ELR (cell line): ENCODE measurements at regions not wholly inside any gene's neighbourhood (a gene's known extent, or its start where the extent isn't known, plus 50 kb on each side); places are given as distances from the start of the nearest gene placed in this dataset.
A peak's percentile ranks its signal among the peaks of the same experiment; 100 is the strongest.
"Not testable (repeated sequence)": the region's sequence is repeated elsewhere in the genome, so short reads cannot be mapped to it uniquely, and the experiment has no call there.

ENCODE experiments used
- DNase-seq: peaks from one replicate; pipeline ENCODE4 v3.0.0-alpha.2; 2015; ENCODE audit warnings: low read depth

GRCh38 chr7:45267262-45267661 is 109.7 kb downstream of the RAMP3 start:
- peak; percentile 11 for DNase-seq

- no peak for DNase-seq
Measured at GRCh38 chr7:45268013-45268412, 110.4 kb downstream of the RAMP3 start.

GRCh38 chr7:45269192-45269591 is 111.6 kb downstream of the RAMP3 start:
- no peak for DNase-seq

GRCh38 chr7:45278763-45279398 is 121.3 kb downstream of the RAMP3 start:
- DNase-seq: no peak

GRCh38 chr7:45289611-45290010 is 132.0 kb downstream of the RAMP3 start:
- not testable (repeated sequence) for DNase-seq

- no peak for DNase-seq
Measured at GRCh38 chr7:45290880-45291279, 133.3 kb downstream of the RAMP3 start.

- DNase-seq: no peak
Measured at GRCh38 chr7:45292481-45292880, 134.9 kb downstream of the RAMP3 start.

- DNase-seq: no peak
Measured at GRCh38 chr7:45293295-45293942, 135.8 kb downstream of the RAMP3 start.

- no peak for DNase-seq
Measured at GRCh38 chr7:45294559-45294958, 137.0 kb downstream of the RAMP3 start.

GRCh38 chr7:45295222-45295621 is 137.6 kb downstream of the RAMP3 start:
- no peak for DNase-seq

GRCh38 chr7:45296748-45297147 is 139.2 kb downstream of the RAMP3 start:
- DNase-seq: no peak

- no peak for DNase-seq
Measured at GRCh38 chr7:45306752-45307305, 149.2 kb downstream of the RAMP3 start.

GRCh38 chr7:45311597-45311996 is 154.0 kb downstream of the RAMP3 start:
- DNase-seq: no peak

GRCh38 chr7:45315512-45315911 is 157.9 kb downstream of the RAMP3 start:
- not testable (repeated sequence) for DNase-seq

GRCh38 chr7:45324683-45325237 is 167.2 kb downstream of the RAMP3 start:
- DNase-seq: no peak

GRCh38 chr7:45325378-45325777 is 167.8 kb downstream of the RAMP3 start:
- DNase-seq: no peak

GRCh38 chr7:45328403-45328981 is 170.9 kb downstream of the RAMP3 start:
- DNase-seq: no peak

GRCh38 chr7:45331563-45331962 is 174.0 kb downstream of the RAMP3 start:
- no peak for DNase-seq

GRCh38 chr7:45335024-45335423 is 177.4 kb downstream of the RAMP3 start:
- not testable (repeated sequence) for DNase-seq

- DNase-seq: peak; percentile 26
Measured at GRCh38 chr7:45342236-45342635, 184.6 kb downstream of the RAMP3 start.

- DNase-seq: no peak
Measured at GRCh38 chr7:45343746-45344145, 186.2 kb downstream of the RAMP3 start.

GRCh38 chr7:45347804-45348203 is 190.2 kb downstream of the RAMP3 start:
- peak; percentile 83 for DNase-seq

GRCh38 chr7:45349090-45349489 is 191.5 kb downstream of the RAMP3 start:
- no peak for DNase-seq
